Keratinocyte (primary cell): ENCODE measurements at regions not wholly inside any gene's neighbourhood (a gene's known extent, or its start where the extent isn't known, plus 50 kb on each side); places are given as distances from the start of the nearest gene placed in this dataset.

Experiments used
- CTCF ChIP-seq, 3 experiments: IDR thresholded peaks in 1 of 3; conservative IDR thresholded peaks in 1 of 3; optimal IDR thresholded peaks in 1 of 3; 2 replicates in 2 of 3; 3 replicates in 1 of 3; pipeline versions ENCODE3 to v1.5.1; 2011; ENCODE audit warnings: low read length in 3 of 3, mild to moderate bottlenecking in 3 of 3, moderate library complexity in 2 of 3, control low read depth in 1 of 3, inconsistent platforms in 1 of 3; ENCODE audit not compliant: insufficient read depth in 2 of 3; ENCODE audit errors: extremely low read depth in 1 of 3
- EZH2 ChIP-seq: IDR thresholded peaks from one replicate; pipeline ENCODE4 v1.6.1; 2012; ENCODE audit warnings: inconsistent platforms, mild to moderate bottlenecking, low read length, moderate library complexity

- TF ChIP-seq CTCF (optimal IDR thresholded peaks at IDR 0.05 in 1 of 3, IDR thresholded peaks at IDR 0.05 in 1 of 3, conservative IDR thresholded peaks at IDR 0.05 in 1 of 3; ENCODE audit: extremely low read depth in 1 of 3, insufficient read depth in 2 of 3, low read length in 3 of 3) = no peak
- TF ChIP-seq EZH2 = no peak
Measured at GRCh38 chr9:100639854-100640253, 62.0 kb downstream of the CAVIN4 start.
